ENCODE measurements at regions not wholly inside any gene's neighbourhood (a gene's known extent, or its start where the extent isn't known, plus 50 kb on each side); places are given as distances from the start of the nearest gene placed in this dataset.
A peak's percentile ranks its signal among the peaks of the same experiment; 100 is the strongest.

GRCh38 chr16:88287219-88287618 lies 95.5 kb upstream of the ZNF469 start:
- no peak for DNase-seq (ENCODE audit: low read depth)

- no peak for DNase-seq (ENCODE audit: low read depth)
These were observed 94.5 kb upstream of the ZNF469 start for GRCh38 chr16:88288303-88288702.

- no peak for DNase-seq (ENCODE audit: low read depth)
These were observed 93.8 kb upstream of the ZNF469 start for GRCh38 chr16:88289001-88289400.

GRCh38 chr16:88289561-88289960 lies 93.2 kb upstream of the ZNF469 start:
- no peak for DNase-seq (ENCODE audit: low read depth)

- no peak for DNase-seq (ENCODE audit: low read depth)
These were observed 92.8 kb upstream of the ZNF469 start for GRCh38 chr16:88289968-88290401.

GRCh38 chr16:88290850-88291830 lies 91.6 kb upstream of the ZNF469 start:
- DNase-seq (ENCODE audit: low read depth) = no peak

- no peak for DNase-seq (ENCODE audit: low read depth)
These were observed 90.5 kb upstream of the ZNF469 start for GRCh38 chr16:88292007-88292970.

GRCh38 chr16:88293097-88293496 lies 89.7 kb upstream of the ZNF469 start:
- DNase-seq (ENCODE audit: low read depth) = no peak

- DNase-seq (ENCODE audit: low read depth) = no peak
These were observed 86.9 kb upstream of the ZNF469 start for GRCh38 chr16:88295671-88296436.

- no peak for DNase-seq (ENCODE audit: low read depth)
These were observed 86.2 kb upstream of the ZNF469 start for GRCh38 chr16:88296437-88297177.

GRCh38 chr16:88297178-88297720 lies 85.5 kb upstream of the ZNF469 start:
- no peak for DNase-seq (ENCODE audit: low read depth)

GRCh38 chr16:88298181-88298832 lies 84.5 kb upstream of the ZNF469 start:
- DNase-seq (ENCODE audit: low read depth) = peak; percentile 32

GRCh38 chr16:88298833-88299745 lies 83.7 kb upstream of the ZNF469 start:
- DNase-seq (ENCODE audit: low read depth) = no peak

GRCh38 chr16:88299751-88300462 lies 82.9 kb upstream of the ZNF469 start:
- no peak for DNase-seq (ENCODE audit: low read depth)

GRCh38 chr16:88300463-88300835 lies 82.3 kb upstream of the ZNF469 start:
- no peak for DNase-seq (ENCODE audit: low read depth)

GRCh38 chr16:88301431-88301830 lies 81.3 kb upstream of the ZNF469 start:
- DNase-seq (ENCODE audit: low read depth) = no peak

GRCh38 chr16:88301886-88302285 lies 80.9 kb upstream of the ZNF469 start:
- DNase-seq (ENCODE audit: low read depth) = no peak

- DNase-seq (ENCODE audit: low read depth) = no peak
These were observed 80.1 kb upstream of the ZNF469 start for GRCh38 chr16:88302666-88303065.

- DNase-seq (ENCODE audit: low read depth) = no peak
These were observed 79.4 kb upstream of the ZNF469 start for GRCh38 chr16:88303405-88303804.
